ENCODE measurements at regions not wholly inside any gene's neighbourhood (a gene's known extent, or its start where the extent isn't known, plus 50 kb on each side); places are given as distances from the start of the nearest gene placed in this dataset.

DNA sequence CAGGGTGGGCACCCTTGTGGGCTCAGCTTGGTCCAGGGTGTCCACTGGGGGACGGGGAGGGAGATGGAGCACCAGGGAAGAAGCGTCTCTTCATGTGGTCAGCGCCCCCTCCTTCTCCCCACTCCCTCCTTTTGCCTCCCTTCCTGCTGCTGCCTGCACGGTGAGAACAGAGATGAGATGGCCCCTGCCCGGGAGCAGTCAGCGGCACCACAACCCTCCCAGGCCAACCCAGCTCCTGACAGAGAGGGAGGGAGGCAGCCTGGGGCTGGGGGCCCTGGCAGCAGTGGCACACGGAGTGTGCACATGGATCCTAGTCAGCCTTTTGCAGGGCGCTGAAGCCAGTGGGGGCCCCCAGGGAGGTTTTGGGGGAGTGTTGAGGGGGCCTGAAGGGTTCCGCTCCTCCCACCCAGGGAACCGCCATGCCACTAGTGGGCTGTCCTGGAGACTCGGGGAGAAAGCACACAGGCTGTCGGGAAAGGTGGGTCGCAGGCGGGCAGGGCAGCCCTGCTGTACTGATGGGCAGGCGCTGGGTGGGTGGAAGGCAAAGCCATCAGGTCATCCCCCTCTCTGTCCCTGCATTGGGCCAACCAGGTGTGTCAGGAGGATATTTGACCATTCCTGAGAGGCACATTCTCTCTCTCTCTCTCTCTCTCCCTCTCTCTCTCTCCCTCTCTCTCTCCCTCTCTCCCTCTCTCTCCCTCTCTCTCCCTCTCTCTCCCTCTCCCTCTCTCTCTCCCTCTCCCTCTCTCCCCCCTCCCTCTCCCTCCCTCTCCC lies 94.3 kb upstream of the BHLHE23 start:
- TF ChIP-seq POLR2AphosphoS5 (IDR thresholded peaks at IDR 0.05; ENCODE audit: borderline replicate concordance, low read depth, low read length) (no peak), EZH2 (IDR thresholded peaks at IDR 0.05) (no peak), FOXP2 (optimal IDR thresholded peaks at IDR 0.05; ENCODE audit: control extremely low read depth, extremely low read length, insufficient read depth) (no peak)

Measured in SK-N-MC (cell line).